Activated T-helper 17 cell treated with anti-CD3 and anti-CD28 coated beads, Interleukin-2, amount 50 U/mL, for 72 hours (primary cell): ENCODE measurements at regions not wholly inside any gene's neighbourhood (a gene's known extent, or its start where the extent isn't known, plus 50 kb on each side); places are given as distances from the start of the nearest gene placed in this dataset.

Experiments
- ATAC-seq: fragments of 150-1000 bp; cut with Tn5 transposase; replicated peaks from 2 replicates; pipeline ENCODE4 v1.10.0; 2021; ENCODE audit warnings: mild to moderate bottlenecking, moderate library complexity
- H3K27ac Mint-ChIP-seq: one replicate; pipeline ENCODE4 v1.8.0; 2022; ENCODE audit warnings: mixed read lengths
- H3K27me3 Mint-ChIP-seq: one replicate; pipeline ENCODE4 v1.8.0; 2022; ENCODE audit warnings: mixed read lengths
- H3K36me3 Mint-ChIP-seq: one replicate; pipeline ENCODE4 v1.8.0; 2022; ENCODE audit warnings: low read depth, mild to moderate bottlenecking, mixed read lengths
- H3K4me1 Mint-ChIP-seq: one replicate; pipeline ENCODE4 v1.8.0; 2022; ENCODE audit warnings: mixed read lengths
- H3K4me3 Mint-ChIP-seq: one replicate; pipeline ENCODE4 v1.8.0; 2022; ENCODE audit warnings: mild to moderate bottlenecking, mixed read lengths
- H3K9me3 Mint-ChIP-seq: one replicate; pipeline ENCODE4 v1.8.0; 2022; ENCODE audit warnings: mixed read lengths

DNA sequence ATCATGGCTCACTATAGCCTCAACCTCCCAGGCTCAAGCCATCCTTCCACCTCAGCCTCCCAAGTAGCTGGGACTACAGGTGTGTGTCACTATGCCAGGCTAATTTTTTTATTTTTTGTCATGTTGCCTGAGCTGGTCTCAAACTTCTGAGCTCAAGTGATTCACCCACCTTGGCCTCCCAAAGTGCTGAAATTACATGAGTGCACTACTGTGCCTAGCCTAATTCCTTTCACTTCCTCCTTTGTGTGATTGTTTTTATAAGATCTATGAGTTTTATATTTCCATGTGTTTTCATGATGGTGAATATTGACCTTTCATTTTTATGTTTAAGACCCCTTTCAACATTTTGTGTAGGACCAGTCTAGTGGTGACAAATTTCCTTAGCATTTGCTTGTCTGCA, 55.2 kb upstream of the IL12B start:
- H3K36me3 Mint-ChIP-seq, result no peaks in the 10 kb centered on the region
- ATAC-seq, result no peak
- no peak overlapping the region for H3K4me3 Mint-ChIP-seq
- no peak overlapping the region for H3K27ac Mint-ChIP-seq
- H3K4me1 Mint-ChIP-seq, result no peaks in the 10 kb centered on the region
- H3K9me3 Mint-ChIP-seq, result peaks cover 36% of the 10 kb centered on the region
- peaks cover 4% of the 10 kb centered on the region for H3K27me3 Mint-ChIP-seq

DNA sequence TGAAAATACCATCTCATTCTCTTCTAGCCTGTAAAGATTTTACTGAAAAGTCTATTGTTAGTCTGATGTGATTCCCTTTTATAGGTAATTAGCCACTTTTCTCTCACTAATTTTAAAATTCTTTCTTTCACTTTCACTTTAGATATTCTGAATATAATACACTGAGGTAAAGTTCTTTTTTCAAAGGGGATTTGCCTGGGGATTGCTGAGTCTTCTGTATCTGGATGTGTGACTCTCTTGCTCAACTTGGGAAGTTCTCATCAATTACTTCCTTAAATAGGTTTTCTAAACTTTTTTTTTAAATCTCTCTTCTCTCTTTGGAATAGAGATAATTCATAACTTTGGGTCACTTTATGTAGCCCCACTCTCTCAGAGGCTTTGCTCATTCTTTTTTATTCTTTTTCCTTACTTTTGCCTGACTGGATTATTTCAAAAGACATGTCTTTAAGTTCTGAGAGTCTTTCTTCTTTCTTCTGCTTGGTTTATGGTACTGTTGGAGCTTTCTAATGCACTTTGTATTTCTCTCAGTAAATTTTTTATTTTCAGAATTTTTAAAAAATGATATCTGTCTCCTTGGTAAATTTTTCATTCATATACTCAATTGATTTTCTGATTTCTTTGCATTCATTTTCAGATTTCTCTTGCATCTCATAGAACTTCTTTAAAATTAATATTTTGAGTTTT, 55.9 kb upstream of the IL12B start:
- Mint-ChIP-seq H3K9me3 (peaks cover 33% of the 10 kb centered on the region), H3K4me1 (no peaks in the 10 kb centered on the region), H3K27me3 (peaks cover 1% of the 10 kb centered on the region), H3K27ac (no peak overlapping the region), H3K36me3 (no peaks in the 10 kb centered on the region), H3K4me3 (no peak overlapping the region)
- ATAC-seq, result no peak

DNA sequence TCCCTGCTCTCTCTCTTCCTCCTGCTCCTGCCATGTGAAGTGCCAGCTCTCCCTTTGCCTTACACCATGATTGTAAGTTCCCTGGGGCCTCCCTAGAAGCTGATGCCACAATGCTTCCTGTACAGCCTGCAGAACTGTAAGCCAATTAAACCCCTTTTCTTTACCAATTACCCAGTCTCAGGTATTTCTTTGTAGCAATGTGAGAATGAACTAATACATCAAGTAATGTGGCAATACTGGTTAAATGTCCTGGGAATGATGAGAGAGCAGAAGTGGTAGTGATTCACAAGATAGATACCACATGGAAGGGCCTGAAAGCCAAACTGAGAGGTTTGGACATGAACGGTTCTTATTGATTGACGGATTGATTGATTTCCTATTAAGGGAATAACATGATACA, 62.6 kb upstream of the IL12B start:
- Mint-ChIP-seq H3K9me3 (peaks cover 14% of the 10 kb centered on the region), H3K4me1 (no peaks in the 10 kb centered on the region), H3K4me3 (no peak overlapping the region), H3K27ac (no peak overlapping the region), H3K27me3 (peaks cover 3% of the 10 kb centered on the region), H3K36me3 (no peaks in the 10 kb centered on the region)
- ATAC-seq, result no peak

DNA sequence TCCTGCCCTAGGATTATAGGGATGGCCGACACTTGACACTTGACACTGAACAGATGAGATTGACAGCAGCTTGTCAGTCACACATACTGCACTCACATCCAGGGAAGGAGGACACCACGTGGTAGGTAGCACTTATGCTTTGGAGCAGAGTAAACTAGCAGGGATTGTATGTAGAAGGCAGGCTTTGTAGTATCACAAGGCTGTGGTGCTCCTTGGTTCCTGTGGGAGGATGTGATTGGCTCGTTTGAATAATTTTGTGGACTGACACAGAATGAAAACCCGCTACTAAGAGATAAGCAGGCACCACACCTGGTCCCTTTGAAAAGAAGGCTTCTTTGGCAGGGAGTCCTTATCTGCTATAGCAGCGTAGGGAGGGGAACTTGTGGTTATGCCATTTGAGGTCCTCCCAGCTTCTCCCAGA, 63.6 kb upstream of the IL12B start:
- H3K27me3 Mint-ChIP-seq, result peaks cover 3% of the 10 kb centered on the region
- no peaks in the 10 kb centered on the region for H3K4me1 Mint-ChIP-seq
- no peak for ATAC-seq
- peaks cover 10% of the 10 kb centered on the region for H3K9me3 Mint-ChIP-seq
- no peak overlapping the region for H3K27ac Mint-ChIP-seq
- no peak overlapping the region for H3K4me3 Mint-ChIP-seq
- no peaks in the 10 kb centered on the region for H3K36me3 Mint-ChIP-seq

DNA sequence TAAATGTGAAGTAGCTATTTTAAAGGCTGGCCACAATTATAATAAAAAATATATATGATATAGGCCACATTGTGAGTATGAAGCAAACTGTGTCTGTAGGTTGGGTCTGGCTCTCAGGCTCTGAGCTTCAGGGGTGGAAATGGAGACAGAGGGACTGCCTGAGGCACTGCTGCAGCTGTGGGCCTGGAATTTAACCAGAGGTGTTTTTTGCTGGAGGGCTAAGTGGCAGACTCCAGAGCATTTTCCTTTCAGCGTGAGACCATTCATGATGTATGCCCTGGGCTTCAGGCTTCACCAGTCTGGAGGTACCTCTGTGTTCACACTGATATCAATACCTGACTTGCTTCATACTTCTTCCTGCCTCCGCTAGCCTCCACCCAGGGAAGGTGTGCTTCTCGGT, 64.9 kb upstream of the IL12B start:
- no peak overlapping the region for H3K27ac Mint-ChIP-seq
- ATAC-seq, result no peak
- H3K4me1 Mint-ChIP-seq, result no peaks in the 10 kb centered on the region
- no peaks in the 10 kb centered on the region for H3K36me3 Mint-ChIP-seq
- peaks cover 3% of the 10 kb centered on the region for H3K27me3 Mint-ChIP-seq
- no peaks in the 10 kb centered on the region for H3K9me3 Mint-ChIP-seq
- H3K4me3 Mint-ChIP-seq, result no peak overlapping the region

DNA sequence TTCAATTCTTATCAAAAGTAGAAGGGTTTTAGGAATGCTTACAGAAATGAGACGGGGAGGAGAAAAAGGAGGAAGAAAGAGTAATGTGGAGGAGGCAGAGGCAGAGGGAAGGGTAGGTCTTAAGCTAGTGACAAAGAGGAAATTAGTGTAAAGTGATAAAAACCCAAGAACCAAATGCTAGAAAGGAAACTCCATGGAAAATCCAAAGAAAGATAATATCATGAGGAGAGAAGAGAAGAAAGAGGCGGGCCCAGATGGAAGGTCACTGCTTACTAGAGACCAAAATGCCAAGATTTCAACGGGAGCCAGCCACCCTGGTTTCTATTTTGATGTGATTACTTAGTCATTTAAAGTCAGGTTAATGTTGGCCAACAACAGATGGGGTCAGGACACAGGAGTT, 68.6 kb upstream of the IL12B start:
- Mint-ChIP-seq H3K36me3 (no peaks in the 10 kb centered on the region), H3K27ac (no peak overlapping the region), H3K27me3 (peaks cover 6% of the 10 kb centered on the region)

DNA sequence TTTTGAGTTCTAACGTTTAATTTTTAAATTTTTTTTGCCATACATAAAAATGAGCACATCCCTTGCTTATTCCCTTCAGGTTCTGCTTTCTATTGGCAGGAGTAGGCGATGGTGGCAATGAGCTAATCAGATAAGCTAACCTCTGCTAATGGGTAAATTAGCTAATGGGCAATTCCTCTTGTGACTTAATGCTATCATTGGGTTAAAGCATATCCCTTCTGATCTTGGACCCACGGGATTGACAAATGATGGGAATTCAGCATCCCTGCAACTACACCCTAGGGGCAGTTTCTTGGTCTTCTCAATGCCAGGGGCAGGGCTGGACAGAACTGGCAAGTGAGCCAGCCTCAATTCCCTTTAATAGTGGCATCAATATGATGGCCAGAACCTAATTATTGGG, 70.2 kb upstream of the IL12B start:
- no peaks in the 10 kb centered on the region for H3K4me1 Mint-ChIP-seq
- no peak overlapping the region for H3K27ac Mint-ChIP-seq
- no peak overlapping the region for H3K4me3 Mint-ChIP-seq
- ATAC-seq, result no peak
- H3K27me3 Mint-ChIP-seq, result peaks cover 11% of the 10 kb centered on the region
- no peaks in the 10 kb centered on the region for H3K9me3 Mint-ChIP-seq
- H3K36me3 Mint-ChIP-seq, result no peaks in the 10 kb centered on the region

More for the DNA sequence above, 68.6 kb upstream of the IL12B start:
- Mint-ChIP-seq H3K9me3 (no peaks in the 10 kb centered on the region), H3K4me3 (no peak overlapping the region), H3K4me1 (no peaks in the 10 kb centered on the region)
- no peak for ATAC-seq

DNA sequence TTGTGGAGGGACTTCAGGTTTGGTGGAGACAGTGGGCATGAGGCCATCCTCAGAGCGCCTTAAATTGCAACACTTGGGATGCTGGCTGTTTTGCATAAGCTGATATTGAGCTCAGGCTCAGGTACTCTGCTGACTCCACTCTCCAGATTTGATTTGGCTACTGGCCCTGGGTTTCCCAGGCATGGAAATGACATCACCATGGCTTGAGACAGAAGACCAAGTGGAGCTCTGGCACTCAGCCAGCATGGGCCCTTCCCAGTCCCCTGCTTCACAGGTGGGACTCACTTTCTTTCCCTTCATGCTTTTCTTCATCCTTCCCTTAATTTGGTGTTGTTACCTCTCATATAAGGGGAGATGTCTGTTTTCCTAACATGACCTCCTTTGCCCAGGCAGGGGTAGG, 72.0 kb upstream of the IL12B start:
- H3K9me3 Mint-ChIP-seq, result no peaks in the 10 kb centered on the region
- H3K4me3 Mint-ChIP-seq, result no peak overlapping the region
- H3K27me3 Mint-ChIP-seq, result peaks cover 15% of the 10 kb centered on the region
- no peaks in the 10 kb centered on the region for H3K4me1 Mint-ChIP-seq
- H3K36me3 Mint-ChIP-seq, result no peaks in the 10 kb centered on the region
- H3K27ac Mint-ChIP-seq, result no peak overlapping the region
- ATAC-seq, result no peak

DNA sequence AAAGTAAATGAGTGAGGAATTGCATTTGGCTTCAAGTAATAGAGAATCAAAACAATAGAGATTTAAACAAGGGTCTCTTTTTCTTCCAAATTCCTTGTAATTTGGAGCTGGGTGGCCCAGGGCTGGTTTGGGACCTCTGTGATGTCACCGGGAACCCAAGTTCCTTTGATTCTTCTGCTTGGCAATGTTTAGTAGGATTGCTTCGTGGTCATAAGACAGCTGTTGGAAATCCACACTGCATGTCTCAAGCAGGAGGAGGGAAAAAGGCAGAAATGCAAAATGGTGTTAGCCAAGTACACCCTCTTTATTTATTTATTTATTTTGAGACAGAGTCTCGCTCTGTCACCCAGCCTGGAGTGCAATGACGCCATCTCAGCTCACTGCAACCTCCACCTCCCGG, 72.6 kb upstream of the IL12B start:
- no peak overlapping the region for H3K27ac Mint-ChIP-seq
- H3K4me1 Mint-ChIP-seq, result no peaks in the 10 kb centered on the region
- H3K27me3 Mint-ChIP-seq, result peaks cover 17% of the 10 kb centered on the region
- H3K36me3 Mint-ChIP-seq, result no peaks in the 10 kb centered on the region
- H3K4me3 Mint-ChIP-seq, result no peak overlapping the region
- no peak for ATAC-seq
- no peaks in the 10 kb centered on the region for H3K9me3 Mint-ChIP-seq

DNA sequence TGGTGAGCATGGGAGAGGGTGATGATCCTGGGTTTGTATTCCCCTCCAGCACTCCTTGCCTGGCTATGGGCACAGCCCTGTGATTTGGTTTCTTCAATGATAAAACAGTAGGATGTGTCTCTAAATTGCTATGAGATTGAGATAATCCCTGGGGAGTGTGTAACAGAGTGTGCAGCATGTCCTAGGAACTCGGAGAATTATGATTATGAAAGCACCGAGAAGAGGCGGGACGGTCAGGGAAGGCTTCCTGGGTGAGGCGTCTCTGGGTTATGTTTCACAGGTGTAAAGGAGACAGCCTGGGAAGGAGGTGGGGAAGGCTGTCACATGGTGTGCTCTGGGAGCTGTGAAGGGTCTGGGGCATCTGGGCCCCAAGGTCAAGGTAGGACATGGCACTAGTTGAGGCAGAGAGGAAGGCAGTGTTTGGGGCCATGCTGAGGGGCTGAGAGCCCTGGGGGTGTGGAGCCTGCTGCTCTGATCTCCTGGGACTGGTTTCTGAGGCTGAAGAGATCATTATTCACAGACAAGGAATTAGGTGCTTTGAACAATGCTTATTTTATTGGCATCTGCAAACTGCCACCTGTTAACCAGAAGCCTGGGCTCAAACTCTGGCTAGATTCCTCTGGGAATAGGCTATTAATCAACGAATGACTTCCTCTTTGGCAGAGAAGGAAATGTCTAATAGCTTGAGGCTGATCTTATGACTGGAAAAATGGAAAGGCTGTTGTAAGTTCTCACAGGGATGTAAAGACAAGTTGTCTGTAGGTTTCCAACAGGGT, 73.8 kb upstream of the IL12B start:
- Mint-ChIP-seq H3K27me3 (peaks cover 17% of the 10 kb centered on the region), H3K9me3 (no peaks in the 10 kb centered on the region), H3K36me3 (no peaks in the 10 kb centered on the region), H3K4me3 (no peak overlapping the region), H3K27ac (no peak overlapping the region), H3K4me1 (peaks cover 1% of the 10 kb centered on the region)
- ATAC-seq, result no peak

DNA sequence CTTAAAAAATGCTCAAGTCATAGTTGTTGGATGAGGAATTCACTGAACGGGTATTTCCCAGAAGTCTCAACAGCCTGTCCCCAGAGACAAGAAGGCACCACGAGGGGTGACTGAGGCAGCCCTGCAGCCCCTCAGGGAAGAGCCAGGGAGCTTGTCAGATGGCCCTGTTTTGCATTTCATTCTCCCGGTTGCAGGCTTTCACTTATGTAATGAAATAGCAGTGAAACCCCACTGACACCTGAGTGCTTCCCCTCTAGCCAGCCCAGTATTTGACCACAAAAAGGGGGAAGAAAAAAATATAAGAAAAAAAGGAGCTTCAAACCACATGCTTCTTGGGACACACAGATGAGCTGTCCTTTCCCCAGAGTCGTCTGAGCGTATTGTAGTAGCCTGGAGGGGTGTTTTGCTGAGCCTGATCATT, 75.3 kb upstream of the IL12B start:
- H3K9me3 Mint-ChIP-seq, result no peaks in the 10 kb centered on the region
- no peaks in the 10 kb centered on the region for H3K36me3 Mint-ChIP-seq
- H3K27me3 Mint-ChIP-seq, result peaks cover 17% of the 10 kb centered on the region
- no peak for ATAC-seq
- H3K4me1 Mint-ChIP-seq, result peaks cover 15% of the 10 kb centered on the region
- H3K4me3 Mint-ChIP-seq, result no peak overlapping the region
- no peak overlapping the region for H3K27ac Mint-ChIP-seq

DNA sequence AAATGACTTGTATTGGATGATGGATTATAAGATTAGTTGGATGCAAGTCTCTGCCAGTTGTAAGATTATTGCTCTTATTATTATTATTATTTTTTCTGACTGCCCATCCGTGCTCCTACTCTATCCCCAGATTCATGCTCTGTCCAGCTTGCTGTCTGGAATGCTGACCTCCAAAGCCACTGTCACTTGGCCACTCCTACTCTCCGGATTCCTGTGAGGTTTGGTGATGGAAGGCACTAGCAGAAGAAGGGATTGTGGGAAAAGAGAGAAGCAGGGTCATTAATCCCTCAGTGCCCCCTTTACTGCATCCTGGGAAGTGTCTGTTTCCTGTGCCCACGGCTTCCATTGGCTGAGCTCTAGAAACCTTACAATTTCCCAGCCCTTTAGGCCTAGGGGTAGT, 76.3 kb upstream of the IL12B start:
- Mint-ChIP-seq H3K9me3 (no peaks in the 10 kb centered on the region), H3K27ac (no peak overlapping the region), H3K36me3 (no peaks in the 10 kb centered on the region), H3K27me3 (peaks cover 17% of the 10 kb centered on the region), H3K4me3 (no peak overlapping the region), H3K4me1 (peaks cover 25% of the 10 kb centered on the region)
- no peak for ATAC-seq

DNA sequence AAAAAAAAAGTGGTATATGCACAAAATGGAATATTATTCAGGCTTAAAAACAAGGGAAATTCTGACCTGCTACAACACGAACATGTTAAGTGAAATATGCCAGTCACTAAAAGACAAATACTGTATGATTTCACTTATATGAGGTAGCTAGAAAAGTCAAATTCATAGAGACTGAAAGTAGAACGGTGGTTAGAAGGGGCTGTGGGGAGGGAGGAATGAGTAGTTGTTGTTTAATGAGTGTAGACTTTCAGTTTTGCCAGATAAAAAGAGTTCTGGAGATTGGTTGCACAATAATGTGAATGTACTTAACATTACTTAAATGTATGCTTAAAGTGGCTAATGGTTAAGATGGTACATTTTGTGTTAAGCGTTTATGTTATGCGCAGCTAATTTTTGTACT, 79.5 kb upstream of the IL12B start:
- Mint-ChIP-seq H3K27me3 (peaks cover 9% of the 10 kb centered on the region), H3K4me3 (peak overlapping the region; percentile 38), H3K9me3 (no peaks in the 10 kb centered on the region), H3K36me3 (no peaks in the 10 kb centered on the region), H3K4me1 (peaks cover 34% of the 10 kb centered on the region), H3K27ac (peak overlapping the region; percentile 74)
- peak; percentile 83 for ATAC-seq

DNA sequence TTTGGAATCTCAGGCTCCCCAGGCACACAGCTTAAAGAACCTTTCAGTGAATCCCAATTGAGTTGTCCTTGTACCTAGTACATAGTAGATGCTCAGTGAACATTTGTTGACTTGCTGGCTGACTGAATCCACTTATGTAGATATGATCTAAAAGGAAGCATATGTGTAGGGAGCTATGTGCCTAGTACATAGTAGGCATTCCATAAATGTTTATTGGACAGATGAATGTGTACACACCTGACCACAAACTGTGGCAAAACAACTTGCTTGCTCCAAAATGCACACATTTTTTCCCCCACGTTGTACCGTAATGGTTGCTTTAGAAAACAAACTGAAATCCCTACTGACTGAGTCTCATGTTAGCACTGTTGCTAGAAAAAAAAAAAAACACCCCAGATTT, 80.2 kb upstream of the IL12B start:
- ATAC-seq, result no peak
- H3K9me3 Mint-ChIP-seq, result no peaks in the 10 kb centered on the region
- peaks cover 6% of the 10 kb centered on the region for H3K27me3 Mint-ChIP-seq
- no peak overlapping the region for H3K27ac Mint-ChIP-seq
- peak overlapping the region; percentile 38 for H3K4me3 Mint-ChIP-seq
- H3K4me1 Mint-ChIP-seq, result peaks cover 34% of the 10 kb centered on the region
- H3K36me3 Mint-ChIP-seq, result no peaks in the 10 kb centered on the region

DNA sequence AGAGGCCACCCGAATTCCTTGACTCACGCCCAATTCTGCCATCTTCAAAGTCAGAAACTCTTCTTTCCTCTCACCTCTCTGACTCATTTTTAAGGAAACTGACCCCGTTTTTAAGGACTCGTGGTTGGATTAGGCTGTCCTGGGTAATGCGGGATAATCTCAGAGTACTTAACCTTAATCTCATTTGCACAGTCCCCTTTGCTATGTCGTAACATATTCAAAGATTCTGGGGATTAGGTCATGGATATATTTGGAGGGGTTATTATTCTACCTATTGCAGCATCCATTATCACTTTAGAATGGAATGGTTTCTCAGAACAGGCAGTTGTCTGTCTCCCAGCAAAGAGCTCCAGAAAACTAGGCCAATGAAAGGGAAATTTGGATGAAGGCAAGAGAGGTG, 80.8 kb upstream of the IL12B start:
- no peak for ATAC-seq
- Mint-ChIP-seq H3K27ac (no peak overlapping the region), H3K27me3 (peaks cover 6% of the 10 kb centered on the region), H3K4me1 (peaks cover 34% of the 10 kb centered on the region), H3K4me3 (no peak overlapping the region), H3K9me3 (no peaks in the 10 kb centered on the region), H3K36me3 (no peaks in the 10 kb centered on the region)
